ENCODE measurements at regions not wholly inside any gene's neighbourhood (a gene's known extent, or its start where the extent isn't known, plus 50 kb on each side); places are given as distances from the start of the nearest gene placed in this dataset.
"Not testable (repeated sequence)": the region's sequence is repeated elsewhere in the genome, so short reads cannot be mapped to it uniquely, and the experiment has no call there.

GRCh38 chr5:60036192-60036938 is 142.8 kb upstream of the PDE4D start:
- DNase-seq: peak; percentile 7

GRCh38 chr5:60026161-60026560 is 132.6 kb upstream of the PDE4D start:
- no peak for DNase-seq

GRCh38 chr5:60024104-60024503 is 130.6 kb upstream of the PDE4D start:
- DNase-seq: no peak

GRCh38 chr5:60023255-60023654 is 129.7 kb upstream of the PDE4D start:
- no peak for DNase-seq

GRCh38 chr5:60020457-60020856 is 126.9 kb upstream of the PDE4D start:
- DNase-seq: no peak

GRCh38 chr5:60018960-60019359 is 125.4 kb upstream of the PDE4D start:
- not testable (repeated sequence) for DNase-seq

- no peak for DNase-seq
These were observed 124.6 kb upstream of the PDE4D start for GRCh38 chr5:60018091-60018490.

GRCh38 chr5:60014331-60014730 is 120.8 kb upstream of the PDE4D start:
- no peak for DNase-seq

- DNase-seq: no peak
These were observed 117.3 kb upstream of the PDE4D start for GRCh38 chr5:60010853-60011252.

GRCh38 chr5:60010328-60010727 is 116.8 kb upstream of the PDE4D start:
- no peak for DNase-seq

GRCh38 chr5:60007729-60008128 is 114.2 kb upstream of the PDE4D start:
- no peak for DNase-seq

GRCh38 chr5:59999056-59999455 is 105.5 kb upstream of the PDE4D start:
- no peak for DNase-seq

GRCh38 chr5:59992206-59992605 is 98.7 kb upstream of the PDE4D start:
- no peak for DNase-seq

GRCh38 chr5:59988396-59988795 is 94.9 kb upstream of the PDE4D start:
- DNase-seq: no peak

GRCh38 chr5:59976342-59976741 is 82.8 kb upstream of the PDE4D start:
- no peak for DNase-seq

GRCh38 chr5:59972043-59972442 is 78.5 kb upstream of the PDE4D start:
- no peak for DNase-seq

- no peak for DNase-seq
These were observed 65.8 kb upstream of the PDE4D start for GRCh38 chr5:59959330-59959729.

GRCh38 chr5:59956130-59956783 is 62.7 kb upstream of the PDE4D start:
- no peak for DNase-seq

- DNase-seq: no peak
These were observed 61.7 kb upstream of the PDE4D start for GRCh38 chr5:59955241-59955640.

GRCh38 chr5:59943452-59944113 is 50.1 kb upstream of the PDE4D start:
- no peak for DNase-seq
